Lower leg skin (tissue), 4 donors: ENCODE measurements at regions not wholly inside any gene's neighbourhood (a gene's known extent, or its start where the extent isn't known, plus 50 kb on each side); places are given as distances from the start of the nearest gene placed in this dataset.

Experiments
- DNase-seq, 2 donors: peaks; one replicate each; pipeline ENCODE4 v3.0.0-alpha.2; 2019; ENCODE audit warnings: low spot score in 2 of 2
- H3K4me3 ChIP-seq: fragments of 200-600 bp; sonication (generic); 2 replicates; pipeline ENCODE4 v1.5.1; 2017; ENCODE audit warnings: mild to moderate bottlenecking, low read depth; ENCODE audit not compliant: poor library complexity, severe bottlenecking
- POLR2A ChIP-seq, 2 donors: fragments of 450-650 bp; IDR thresholded peaks; one replicate each; pipeline ENCODE4 v1.6.1; 2016 to 2017; ENCODE audit warnings: antibody characterized with exemption in 2 of 2, mild to moderate bottlenecking in 1 of 2, moderate library complexity in 1 of 2
- WGBS, 2 donors: methylation state at CpG; one replicate each; pipeline ENCODE4 v1.1.5; 2018; 5-methylcytosine and 5-hydroxymethylcytosine counted together
- intact Hi-C: fragments of 100-400 bp; cut with DNase I; formaldehyde crosslinking; loops from one replicate; pipeline ENCODE4 v1.15.0; 2023; ENCODE audit warnings: low total_unique reads
- TF ChIP-seq, protein P1 (sequence below), 3 donors: fragments of 450-650 bp; IDR thresholded peaks; one replicate each; pipeline ENCODE4 v1.5.1; 2016; ENCODE audit warnings: antibody characterized with exemption in 3 of 3, mild to moderate bottlenecking in 3 of 3, moderate library complexity in 2 of 3

DNA sequence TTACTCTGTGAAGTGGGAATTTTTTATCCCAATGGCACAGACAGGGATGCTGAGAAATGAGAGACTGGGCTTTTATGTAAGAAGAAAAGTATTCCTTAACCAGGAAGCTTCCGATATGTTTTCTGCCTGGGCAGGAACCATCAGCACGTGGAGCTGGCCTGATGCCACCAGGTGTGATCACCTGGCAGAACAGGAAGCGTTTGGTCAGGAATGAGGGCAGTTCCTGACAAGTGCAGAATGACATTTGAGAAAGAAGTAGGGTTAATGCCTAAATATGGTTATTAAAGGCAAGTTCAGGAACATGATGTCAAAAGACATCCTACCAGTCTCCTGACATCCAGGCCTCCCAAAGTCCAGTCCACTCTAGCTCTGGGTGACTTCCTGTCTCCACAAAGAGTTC lies 210.3 kb downstream of the NUAK1 start:
- intact Hi-C loops: no loop called here
- TF ChIP-seq, protein P1, sequence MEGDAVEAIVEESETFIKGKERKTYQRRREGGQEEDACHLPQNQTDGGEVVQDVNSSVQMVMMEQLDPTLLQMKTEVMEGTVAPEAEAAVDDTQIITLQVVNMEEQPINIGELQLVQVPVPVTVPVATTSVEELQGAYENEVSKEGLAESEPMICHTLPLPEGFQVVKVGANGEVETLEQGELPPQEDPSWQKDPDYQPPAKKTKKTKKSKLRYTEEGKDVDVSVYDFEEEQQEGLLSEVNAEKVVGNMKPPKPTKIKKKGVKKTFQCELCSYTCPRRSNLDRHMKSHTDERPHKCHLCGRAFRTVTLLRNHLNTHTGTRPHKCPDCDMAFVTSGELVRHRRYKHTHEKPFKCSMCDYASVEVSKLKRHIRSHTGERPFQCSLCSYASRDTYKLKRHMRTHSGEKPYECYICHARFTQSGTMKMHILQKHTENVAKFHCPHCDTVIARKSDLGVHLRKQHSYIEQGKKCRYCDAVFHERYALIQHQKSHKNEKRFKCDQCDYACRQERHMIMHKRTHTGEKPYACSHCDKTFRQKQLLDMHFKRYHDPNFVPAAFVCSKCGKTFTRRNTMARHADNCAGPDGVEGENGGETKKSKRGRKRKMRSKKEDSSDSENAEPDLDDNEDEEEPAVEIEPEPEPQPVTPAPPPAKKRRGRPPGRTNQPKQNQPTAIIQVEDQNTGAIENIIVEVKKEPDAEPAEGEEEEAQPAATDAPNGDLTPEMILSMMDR (IDR thresholded peaks at IDR 0.05): no peak
- no peak for TF ChIP-seq POLR2A (IDR thresholded peaks at IDR 0.05)
- WGBS, 2 donors: 44 to 53% methylated on average over 3 of the region's 3 CpGs
- peak in 1 of 2 donors; percentile 50 for DNase-seq
- no peak overlapping the region for H3K4me3 ChIP-seq

DNA sequence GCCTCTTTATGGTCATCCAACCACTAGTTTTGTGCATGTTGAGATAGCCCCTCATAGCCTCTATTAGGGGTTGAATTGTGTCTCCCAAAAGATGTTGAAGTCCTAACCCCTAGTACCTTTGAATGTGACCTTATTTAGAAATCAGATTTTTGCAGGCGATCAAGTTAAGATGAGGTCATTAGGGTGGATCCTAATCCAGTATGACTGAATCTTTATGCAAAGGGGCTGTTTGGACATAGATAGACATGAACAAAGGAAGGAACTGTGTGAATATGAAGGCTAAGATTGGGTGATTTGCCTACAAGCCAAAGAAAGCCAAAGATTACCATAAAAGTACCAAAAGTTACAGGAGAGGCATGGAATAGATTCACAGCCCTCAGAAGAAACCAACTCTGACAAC lies 209.6 kb downstream of the NUAK1 start:
- WGBS, 2 donors: 72 to 77% methylated on average over 1 of the region's 1 CpG
- no peak for DNase-seq
- no peak overlapping the region for H3K4me3 ChIP-seq
- TF ChIP-seq POLR2A (IDR thresholded peaks at IDR 0.05): no peak
- TF ChIP-seq, protein P1 (IDR thresholded peaks at IDR 0.05): no peak
- intact Hi-C loops: no loop called here

DNA sequence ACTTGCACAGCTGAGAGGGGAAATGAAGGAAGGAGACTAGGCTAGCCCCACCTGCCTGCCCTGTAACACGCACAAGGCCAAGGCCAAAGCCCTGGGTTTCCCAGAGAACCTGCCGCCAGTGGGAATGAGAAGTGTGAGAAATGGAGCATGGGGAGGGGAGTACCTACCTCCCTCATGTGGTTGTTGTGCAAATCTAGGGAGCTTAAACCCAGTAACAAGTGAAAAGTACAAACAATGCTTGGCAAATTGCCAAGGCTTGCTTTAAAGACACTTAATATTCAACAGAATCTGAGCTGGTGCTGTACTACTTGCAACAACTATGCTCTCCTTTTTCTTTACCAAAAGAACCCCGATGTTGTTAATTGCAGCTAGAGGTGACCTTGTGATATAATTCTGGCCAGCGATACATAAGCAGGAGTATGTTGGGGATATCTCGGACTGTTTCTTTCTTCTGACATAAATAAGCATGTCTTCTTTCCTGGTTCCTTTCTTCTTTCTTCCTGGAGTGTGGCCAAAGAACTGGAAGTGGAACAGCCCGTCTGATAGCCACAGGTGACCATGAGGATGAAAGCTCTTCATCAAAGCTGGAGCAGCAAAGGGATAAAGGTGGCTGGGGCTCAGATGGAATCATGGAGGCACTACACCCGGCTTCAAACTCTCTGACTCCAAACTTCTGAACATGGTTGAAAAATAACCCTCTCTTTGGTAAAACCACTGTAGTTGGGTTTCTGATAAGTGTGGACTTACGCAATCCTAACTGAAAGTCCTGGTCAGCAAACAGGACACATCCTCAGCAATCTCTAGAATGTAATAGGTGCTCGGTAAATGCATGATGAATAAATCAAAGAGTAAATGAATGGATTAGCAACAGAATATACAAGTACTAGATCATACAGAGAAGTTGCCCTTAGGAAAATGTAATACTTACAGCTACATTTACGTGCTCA lies 207.9 kb downstream of the NUAK1 start:
- intact Hi-C loops: no loop called here
- no peak for DNase-seq
- no peak overlapping the region for H3K4me3 ChIP-seq
- 89 to 90% methylated on average over 10 of the region's 10 CpGs for WGBS, 2 donors
- TF ChIP-seq, protein P1 (IDR thresholded peaks at IDR 0.05): no peak
- no peak for TF ChIP-seq POLR2A (IDR thresholded peaks at IDR 0.05)

DNA sequence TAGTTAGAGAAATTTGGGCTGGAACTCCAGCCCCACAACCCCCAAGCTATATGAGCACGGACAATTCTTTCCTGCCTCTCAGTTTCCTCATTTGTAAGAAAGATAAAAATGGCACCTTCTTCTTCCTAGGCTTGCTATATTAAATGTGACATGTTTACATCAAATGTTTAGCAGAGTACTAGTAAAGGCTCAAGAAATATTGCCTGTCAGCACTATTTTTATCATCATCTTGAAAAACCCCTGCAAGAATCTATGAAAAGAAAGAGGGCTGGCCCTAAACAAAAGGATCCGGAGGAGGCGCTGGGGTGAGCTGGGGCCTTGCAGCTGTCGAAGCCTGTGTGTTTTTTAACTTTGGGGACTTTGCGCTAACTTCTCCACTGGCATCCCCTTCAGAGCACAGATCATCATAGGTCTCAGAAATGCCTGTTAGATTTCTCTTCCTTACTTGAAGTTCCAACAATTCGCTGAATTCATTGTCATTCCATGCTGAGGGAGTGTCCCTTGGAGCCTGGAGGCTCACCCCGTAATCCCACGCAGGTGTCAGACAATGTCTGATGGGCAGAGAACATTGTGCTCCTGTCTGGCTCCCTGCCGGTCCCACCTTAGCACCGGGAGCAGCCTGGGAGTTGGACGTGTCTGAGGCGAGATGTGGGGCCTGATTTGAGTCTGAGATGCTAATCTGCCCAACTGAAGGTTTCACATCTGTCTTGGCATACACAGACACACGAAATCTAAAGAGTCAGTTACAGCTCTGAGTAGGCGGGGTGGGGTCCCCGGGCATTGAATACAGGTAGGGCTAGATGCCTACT lies 206.8 kb downstream of the NUAK1 start:
- 60 to 63% methylated on average over 15 of the region's 15 CpGs for WGBS, 2 donors
- no peak overlapping the region for H3K4me3 ChIP-seq
- intact Hi-C loops: no loop called here
- TF ChIP-seq, protein P1 (IDR thresholded peaks at IDR 0.05): no peak
- no peak for TF ChIP-seq POLR2A (IDR thresholded peaks at IDR 0.05)
- no peak for DNase-seq

DNA sequence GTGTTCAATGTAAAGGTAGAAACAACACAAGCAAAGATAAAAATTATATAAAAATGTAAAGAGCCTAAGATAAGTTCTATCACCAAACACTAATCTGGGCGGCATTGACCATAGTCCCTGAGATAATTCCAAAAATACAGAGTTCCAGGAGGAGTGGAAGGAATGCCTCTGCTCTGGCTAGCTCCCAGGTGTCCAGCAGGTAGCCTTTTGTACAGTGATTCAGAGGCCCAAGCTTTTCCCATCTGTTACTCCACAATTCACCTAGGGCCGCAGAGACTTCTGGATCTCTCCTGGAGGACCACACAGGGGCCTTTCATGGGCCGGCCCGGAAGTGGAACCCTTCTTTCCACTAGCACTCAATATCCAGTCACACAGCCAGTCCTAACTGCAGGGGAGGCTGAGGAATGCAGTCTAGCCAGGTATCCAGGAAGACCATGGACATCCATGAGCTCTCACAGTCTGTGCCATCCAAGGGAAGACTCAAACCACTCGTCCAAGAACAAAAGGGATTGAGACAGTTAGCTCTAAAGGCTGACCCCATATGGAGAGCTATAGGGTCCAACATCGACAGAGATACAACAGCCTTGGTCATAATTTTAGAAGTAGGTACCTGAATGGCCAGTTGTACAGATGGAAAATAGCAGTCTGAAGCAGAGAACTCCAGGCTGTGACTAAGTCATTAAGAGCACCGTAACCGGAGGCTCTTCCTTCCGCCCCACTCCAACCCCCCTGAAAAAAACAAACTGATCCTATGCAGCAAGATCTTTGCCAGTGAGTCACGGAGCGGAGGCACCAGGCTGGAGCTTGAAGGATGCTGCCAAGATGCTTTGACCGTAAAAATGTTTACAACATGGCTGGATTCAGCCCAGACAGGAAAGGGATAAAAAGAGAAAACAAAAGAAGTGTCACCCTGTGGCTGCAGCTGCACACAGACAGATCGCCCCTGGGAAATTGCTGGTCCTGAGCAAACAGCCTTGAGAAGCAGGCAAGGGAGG lies 204.8 kb downstream of the NUAK1 start:
- peak; percentile 78 to 92 for DNase-seq
- WGBS, 2 donors: 39 to 41% methylated on average over 13 of the region's 13 CpGs
- TF ChIP-seq POLR2A (IDR thresholded peaks at IDR 0.05): no peak
- TF ChIP-seq, protein P1 (IDR thresholded peaks at IDR 0.05): no peak
- intact Hi-C loops: no loop called here
- no peak overlapping the region for H3K4me3 ChIP-seq
